ENCODE measurements at regions not wholly inside any gene's neighbourhood (a gene's known extent, or its start where the extent isn't known, plus 50 kb on each side); places are given as distances from the start of the nearest gene placed in this dataset.
"Not testable (repeated sequence)": the region's sequence is repeated elsewhere in the genome, so short reads cannot be mapped to it uniquely, and the experiment has no call there.

DNA sequence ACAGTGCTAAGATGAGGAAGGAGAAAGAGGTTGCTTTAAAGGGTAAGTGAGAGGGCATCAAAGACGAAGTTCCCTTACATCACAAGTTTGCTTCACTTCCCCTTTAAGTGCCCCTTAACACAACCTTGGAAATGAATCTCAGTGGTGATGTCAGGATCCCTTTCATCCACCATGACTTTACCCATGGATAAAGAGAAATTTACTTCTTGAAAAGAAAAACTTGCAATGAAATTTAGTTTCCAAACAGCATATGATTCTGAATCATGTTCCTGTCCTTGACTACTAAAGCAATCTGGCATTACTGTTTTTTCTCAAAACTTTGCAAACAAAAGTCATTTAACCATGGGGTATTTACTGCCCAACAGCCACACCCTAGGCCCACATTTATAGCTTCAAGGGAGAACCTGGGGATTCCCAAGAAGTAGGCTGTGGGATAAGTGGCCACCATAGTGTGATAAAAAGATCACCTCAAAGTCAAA, 135.9 kb downstream of the ITGB8 start:
- DNase-seq = no peak

DNA sequence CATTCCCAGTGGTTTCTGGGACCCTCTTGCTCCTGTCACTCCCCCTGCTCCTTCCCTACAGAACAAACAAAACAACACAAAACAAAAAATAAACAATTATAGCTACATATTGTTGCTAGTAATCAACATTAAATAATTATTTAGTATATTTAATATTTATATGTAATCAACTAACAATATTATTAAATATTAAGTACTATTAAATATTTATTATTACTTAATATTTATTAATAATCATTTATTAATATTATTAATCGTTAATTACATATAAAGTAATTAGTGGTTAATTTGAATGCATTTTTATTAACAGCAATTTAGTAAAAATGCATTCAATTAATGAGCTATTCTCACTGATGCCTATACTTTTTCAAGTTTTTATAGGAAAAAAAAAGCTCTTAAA, 139.4 kb downstream of the ITGB8 start:
- DNase-seq = no peak

DNA sequence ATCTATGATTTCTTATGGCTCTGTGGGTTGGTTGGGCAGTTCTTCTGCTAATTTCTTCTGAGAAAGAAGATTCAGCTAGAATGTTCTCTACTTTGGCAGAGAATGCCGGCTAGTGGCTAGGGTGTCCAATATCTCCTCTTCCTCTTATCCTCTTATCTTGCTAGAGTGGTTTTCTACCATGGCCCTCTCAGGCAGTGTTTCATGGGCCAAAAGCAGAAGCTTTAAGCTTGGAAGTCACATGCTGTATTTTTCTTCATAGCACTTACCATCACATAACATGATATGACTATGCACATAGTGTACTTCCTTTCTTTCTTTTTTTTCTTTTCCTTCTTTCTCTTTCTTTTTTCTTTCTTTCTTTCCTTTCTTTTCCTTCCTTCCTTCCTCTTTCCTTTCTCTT, 140.0 kb downstream of the ITGB8 start:
- DNase-seq = no peak

DNA sequence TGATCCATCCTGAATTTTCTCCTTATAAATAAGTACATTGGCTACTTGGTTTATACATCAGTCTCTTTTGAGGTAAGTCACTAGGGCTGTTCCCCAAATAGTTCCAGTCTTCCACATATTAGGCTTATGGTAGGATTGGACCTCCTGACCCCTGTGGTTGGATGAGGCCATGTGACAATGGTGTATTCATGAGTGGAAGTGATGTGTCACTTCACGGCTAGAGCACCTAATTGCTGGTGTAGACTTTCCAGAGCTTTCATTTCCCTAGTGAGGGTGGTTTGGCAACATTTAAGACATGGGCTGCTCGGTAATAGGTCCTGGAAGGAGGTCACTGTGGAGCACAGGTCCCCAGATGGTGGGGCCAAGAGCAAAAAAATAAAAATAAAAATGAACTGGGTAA, 141.2 kb upstream of the ABCB5 start:
- no peak for DNase-seq

DNA sequence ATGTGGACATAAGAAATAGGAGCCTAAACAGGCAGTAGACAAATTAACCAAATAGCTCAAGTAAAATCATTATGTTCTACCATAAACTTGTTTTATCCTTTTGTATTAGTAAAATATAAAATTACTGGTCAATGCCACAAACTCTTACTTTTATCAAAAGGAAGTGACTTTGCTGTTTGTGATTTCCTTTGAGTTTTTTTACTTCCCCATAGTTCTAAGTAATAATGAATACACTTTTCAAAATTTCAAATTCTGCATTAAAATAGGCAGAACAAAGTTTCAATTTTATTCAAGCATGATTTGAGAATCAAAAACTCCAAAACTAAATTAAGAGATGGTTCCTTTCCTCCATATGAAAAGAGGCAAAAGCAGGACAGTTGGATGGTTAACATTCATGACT, 139.7 kb upstream of the ABCB5 start:
- DNase-seq = no peak

DNA sequence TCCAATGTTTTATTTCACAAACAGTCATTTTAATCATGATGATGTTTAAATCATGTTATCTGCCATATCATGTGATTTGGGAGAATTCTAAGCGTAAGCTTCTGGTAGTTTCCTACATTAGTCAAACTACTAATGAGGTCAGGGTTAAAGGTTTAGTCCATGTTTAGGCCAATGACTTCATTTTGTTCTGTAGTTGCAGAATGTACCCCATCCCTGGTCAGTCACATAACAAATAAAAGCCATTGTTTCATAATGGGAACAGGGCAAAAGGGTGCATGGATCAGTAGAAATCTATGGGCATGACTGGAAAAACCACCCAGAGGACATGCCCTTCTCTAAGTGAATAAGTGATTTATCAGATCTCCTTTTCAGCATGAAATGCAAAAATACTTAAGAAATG, 138.4 kb upstream of the ABCB5 start:
- no peak for DNase-seq

DNA sequence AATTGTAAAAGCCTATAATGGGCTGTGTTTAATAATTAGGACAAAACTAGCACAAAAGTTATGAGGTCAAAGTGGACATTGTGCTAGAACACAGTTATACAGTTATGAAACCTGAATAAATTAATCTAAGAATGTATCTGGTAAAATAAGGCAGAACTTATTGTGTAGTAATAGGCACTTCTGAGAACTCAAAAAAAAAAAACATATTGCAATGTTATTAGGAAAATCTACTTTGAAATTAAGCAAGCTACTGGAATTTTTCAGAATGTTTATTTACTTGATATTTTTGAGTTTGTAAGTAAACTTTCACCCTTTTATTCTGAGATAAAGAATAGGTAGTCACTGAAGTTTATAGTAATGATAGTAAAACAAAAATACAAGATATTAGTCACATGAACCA, 135.8 kb upstream of the ABCB5 start:
- DNase-seq = no peak

DNA sequence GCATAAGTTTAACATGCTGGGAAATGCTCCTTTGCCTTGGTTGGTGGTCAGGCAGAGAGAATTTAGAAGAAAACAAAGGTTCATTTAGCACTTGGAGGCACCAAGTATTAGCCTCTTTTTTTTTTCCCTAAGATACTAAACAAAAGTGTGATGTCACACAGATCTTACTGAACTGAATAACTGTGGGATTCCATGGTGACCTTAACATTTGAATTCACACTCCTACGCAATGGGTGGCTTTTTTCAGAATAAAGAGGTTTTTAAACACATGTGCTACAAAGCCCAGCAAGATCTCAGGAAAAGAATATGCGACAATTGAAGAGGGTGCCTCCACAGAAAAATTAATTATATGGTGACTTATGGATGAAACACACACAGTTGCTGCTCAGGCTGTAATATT, 133.4 kb upstream of the ABCB5 start:
- no peak for DNase-seq

DNA sequence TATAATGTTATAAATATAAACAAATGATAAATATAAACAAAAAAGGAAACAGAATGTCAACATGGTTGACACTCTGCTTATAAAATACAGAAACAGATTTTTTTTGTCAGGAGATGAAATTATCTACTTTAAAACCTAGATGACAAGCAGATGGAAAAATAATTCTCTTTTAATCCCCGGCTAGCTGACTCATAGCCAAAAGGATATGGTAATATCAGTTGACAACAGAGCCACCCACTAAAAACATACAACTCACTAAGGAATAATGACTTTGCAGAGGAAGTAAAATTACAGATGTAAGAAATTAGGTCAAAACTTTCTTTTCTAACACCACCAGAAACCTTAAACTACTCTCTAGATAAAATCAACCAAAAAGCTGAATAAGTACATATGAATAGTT, 131.1 kb upstream of the ABCB5 start:
- DNase-seq = no peak

DNA sequence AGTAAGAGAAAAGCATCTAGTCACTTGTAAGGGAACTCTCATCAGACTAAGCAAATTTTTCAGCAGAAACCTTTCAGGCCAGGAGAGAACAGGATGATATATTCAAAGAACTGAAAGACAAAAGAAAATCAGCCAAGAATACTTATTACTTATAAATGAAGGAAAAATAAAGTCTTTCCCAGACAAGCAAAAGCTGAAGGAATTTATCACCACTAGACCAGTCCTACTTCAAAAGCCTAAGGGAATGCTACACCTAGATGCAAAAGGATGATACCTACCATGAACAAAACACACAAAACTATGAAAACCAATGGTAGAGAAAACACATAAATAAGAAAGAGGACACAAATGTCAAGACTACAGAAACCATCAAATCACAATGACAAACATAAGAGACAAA, 126.6 kb upstream of the ABCB5 start:
- no peak for DNase-seq

DNA sequence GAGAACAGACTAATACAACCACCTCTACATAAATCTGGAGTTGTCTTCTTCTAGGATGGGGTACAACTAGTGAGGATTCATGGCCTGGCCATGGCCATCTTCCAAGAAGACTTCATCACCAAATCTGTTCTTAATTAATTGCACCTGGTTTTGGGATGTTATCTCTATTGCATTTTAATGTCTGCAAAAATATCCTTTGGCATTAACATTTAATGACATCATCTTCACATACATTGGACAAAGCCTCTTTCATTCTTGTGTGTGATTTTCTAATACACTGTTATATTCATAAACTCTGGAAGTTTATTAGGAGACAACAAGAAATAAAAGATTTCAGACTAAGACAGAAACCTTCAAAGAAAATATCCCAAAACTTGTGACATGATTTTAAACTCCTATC, 124.2 kb upstream of the ABCB5 start:
- no peak for DNase-seq

DNA sequence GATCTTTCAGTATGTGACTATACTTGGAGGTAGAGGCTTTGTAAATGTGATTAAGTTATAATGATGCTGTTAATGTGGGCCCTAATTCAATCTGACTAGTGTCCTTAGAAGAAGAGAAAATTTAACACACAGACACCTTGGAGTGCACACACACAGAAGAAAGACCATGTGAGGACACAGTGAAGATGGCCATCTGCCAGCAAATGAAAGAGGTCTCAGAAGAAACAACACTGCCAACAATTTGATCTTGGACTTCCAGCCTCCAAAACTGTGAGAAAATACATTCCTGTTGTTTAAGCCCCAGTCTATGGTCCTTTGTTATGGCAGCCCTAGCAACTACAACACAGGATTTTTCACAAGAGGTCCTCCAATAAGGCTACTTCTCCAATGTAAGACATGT, 120.9 kb upstream of the ABCB5 start:
- no peak for DNase-seq

DNA sequence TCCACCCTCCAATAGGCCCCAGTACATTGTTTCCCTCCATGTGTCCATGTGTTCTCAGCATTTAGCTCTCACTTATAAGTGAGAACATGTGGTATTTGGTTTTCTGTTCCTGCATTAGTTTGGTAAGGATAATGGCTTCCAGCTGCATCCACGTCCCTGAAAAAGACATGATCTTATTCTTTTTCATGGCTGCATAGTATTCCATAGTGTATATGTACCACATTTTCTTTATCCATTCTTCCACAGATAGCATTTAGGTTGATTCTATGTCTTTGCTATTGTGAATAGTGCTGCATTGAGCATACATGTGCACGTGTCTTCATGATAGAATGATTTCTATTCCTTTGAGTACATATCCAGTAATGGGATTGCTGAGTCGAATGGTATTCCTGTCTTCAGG, 114.0 kb upstream of the ABCB5 start:
- not testable (repeated sequence) for DNase-seq

DNA sequence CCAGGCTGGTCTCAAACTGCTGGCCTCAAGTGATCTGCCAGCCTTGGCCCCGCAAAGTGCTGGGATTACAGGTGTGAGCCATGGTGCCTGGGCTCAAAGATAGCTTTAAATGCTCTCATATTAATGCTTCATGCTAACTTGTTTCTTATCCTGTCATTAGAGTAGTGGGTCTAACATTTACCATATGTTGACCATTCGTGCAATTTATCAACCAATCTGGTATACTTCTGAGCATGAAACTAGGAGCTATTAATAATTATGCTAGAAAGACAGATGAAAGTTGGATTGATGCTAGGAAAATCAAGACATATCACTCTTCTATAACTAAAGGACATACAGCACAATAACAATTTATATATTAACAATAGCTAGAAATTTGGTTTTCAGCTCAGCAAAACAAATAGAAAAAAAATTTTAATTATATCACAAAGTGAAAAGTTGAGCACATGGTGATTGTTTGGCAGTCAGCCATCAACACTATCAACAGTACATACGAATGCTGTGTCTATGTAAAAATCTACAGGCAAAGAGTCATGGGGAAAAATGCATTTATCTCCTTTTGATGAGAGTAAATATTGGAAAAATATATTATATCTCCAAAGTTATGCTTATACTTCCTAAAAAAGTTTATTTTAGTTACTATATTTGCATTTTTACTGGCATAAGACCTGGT, 112.1 kb upstream of the ABCB5 start:
- no peak for DNase-seq

DNA sequence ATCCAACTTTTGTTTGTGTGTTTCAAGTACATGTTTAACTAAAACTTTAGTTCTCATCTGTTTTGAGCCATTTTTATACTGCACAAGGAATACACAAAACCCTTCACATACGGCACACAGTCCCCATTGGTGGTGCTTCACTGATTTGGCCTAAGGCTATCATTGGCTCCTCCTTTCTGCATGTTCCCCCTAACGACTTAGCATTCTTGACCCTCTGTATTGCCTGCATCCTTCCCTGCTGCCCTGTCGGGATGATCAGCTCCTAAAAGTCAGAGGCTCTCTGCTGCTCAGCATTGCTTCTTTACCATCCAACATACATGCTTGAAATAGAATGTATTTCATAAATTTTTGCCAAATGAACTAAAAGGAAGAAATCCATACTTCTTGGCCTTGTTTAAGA, 111.4 kb upstream of the ABCB5 start:
- no peak for DNase-seq

DNA sequence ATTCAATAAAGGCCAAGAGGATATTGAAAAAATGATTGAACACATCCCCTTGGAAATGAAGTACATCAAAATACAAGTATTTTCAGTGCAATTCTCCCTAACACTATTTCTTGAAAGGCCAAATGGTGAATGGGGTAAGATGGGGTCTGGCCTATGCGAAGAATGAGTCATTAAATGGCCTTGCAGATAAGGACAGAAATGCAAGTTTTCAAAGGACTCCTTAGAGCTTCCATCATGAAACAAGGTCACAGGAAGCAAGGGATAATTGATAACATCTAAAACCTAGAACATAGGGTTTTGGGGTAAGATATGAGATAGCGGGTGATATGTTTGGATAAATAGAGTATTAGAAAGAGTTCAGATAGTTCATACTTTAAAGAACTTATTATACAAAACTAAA, 109.3 kb upstream of the ABCB5 start:
- DNase-seq = no peak

DNA sequence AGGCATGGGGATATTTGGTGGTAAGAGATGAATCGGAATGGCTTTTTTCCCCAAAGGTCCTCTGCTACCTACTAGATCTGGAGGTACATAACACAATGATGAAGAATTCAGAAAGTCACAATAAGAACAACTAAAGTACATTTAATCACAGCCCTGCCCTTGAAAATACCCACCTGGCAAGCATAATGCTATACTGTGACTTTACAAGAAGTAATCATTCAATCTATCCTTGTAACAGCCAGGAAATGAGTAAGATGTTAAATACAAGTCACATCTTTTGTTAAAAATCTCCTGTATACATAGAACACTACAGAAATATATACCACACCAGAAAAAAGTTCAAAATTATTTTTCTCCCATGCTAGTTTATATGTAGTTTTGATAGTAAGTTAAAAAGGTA, 108.3 kb upstream of the ABCB5 start:
- DNase-seq = no peak

DNA sequence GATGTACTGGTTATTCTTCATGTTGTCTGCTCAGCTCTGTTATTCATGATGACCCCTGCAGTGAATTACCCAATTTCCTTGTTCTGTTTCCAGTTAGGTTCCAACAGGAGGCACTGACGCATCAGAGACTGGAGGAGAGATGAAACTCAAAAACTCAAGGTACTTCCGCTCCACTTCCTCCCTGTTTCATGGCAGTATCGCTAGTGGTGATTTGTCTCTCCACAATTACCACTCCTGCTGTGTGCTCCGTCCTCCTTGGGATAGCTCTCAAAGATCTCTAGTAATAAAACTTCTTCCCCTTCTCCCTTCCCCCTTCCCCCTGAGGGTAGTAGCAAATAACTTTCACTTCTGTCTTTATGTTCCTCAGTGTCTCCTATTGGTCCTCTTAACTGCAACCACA, 107.4 kb upstream of the ABCB5 start:
- DNase-seq = no peak

DNA sequence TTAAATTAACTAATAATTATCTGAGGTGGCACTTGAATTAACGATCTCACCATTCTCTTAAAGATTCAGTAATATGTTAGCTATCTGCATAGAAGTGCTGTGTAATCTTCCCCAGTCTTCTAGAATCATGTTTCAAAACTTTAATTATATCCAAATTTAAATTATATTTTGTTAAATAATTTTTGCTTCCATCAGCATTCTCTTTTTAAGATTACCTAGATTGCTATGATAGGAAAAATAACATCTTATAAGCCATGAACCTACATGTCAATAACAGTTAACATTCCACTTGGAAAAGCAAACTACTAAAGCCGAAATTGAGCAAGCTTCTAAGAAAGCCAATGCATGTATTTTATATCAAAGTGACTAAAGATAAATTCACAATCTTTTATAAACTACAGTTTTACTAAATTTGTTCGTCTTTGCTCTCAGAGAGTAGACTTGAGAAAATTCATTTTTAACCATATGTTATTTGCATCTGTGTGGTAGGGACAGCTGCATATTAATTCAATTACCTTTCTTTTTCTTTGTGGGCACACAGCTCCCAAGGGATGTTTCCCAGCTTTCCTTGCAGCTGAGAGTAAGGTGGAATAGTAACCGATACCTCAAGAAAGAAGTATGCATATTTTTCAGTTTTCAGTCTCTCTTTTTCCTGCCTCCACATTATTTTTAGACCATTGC, 105.4 kb upstream of the ABCB5 start:
- no peak for DNase-seq

DNA sequence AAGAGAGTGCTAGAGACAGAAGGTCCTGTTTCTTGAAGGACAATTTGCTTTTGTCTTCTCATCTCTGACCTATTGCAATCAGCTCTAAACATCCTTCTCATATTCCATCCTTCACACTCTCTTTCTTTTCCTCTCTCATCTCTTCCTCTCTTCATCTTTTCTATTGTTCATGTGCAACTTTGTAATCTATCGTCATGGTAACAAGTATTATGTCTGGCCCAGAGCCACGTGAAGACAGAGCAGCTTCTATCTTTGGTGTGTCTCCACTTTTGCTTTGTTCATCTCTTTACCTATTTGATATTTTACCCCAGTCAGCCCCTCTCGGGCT, 104.9 kb upstream of the ABCB5 start:
- DNase-seq = no peak

DNA sequence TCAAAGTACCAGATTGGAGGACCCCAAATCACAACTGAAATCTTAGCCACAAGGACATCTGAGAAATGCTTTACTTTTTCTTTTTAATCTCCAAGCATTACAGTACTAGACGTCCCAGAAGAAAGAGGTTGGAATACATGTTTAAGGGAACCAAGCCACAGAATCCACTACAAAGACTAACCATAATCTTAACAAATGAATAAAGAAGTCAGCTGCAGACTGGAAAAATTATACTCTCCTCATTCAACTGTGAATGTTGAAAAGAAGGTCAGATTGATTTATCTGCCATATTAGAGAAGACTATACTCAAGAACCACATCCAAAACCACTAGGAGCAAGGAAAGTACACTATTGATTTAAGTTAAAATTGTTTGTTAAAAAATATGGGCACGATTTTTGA, 102.1 kb upstream of the ABCB5 start:
- no peak for DNase-seq

DNA sequence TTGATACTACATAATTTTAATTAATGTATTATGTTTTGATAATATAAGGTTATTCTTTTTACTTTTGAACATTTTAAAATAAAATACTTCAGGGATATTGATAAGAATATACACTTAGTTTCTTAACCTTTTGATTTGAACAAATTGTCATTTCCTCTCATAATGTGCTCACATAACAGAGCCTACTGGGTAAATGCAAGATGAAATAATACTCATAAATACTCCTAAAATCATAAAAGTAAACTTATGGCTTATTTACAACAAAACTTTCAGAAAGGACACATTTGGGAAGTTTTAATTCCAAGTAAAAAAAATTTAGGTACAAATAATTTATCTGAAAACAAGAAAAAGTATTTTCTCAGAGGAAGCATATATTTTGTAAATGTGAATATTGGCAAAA, 101.6 kb upstream of the ABCB5 start:
- DNase-seq = no peak

DNA sequence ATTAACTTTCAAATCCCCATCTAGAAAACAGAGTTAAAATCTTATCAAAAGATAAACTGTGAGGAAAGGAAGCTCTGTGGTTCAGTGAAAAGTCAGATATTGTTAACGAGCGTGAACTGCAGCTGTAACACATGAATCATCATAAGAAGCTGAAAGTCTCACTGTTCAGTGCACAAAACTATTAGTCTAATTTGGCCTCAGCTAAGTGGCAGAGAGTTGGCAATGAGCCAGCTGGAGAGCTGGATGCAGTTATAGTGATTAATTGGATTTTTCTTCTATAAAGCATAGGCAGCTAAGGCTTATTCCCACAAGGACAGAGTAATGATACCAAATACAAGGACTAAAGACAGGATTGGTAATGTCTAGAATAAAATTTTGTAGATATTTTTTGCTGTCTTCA, 101.1 kb upstream of the ABCB5 start:
- peak; percentile 93 for DNase-seq

DNA sequence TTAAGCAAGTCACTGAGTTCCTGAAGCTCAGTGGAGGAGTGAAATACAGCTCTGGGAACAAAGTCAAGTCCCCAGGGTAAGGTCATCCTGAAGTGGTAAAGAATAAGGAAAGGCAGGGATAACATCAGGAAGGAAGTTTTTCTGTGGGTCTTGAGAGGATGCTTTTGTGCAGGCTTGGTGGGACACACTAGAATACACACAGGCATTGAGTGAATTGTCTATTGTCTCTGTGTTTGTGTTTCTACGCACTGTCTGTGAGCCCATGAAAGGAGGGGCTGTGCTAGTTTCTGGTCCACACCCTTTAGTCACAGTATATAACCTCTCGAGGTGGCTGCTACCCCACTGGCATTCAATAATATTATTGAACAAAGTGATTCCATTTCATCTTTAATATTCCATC, 95.8 kb upstream of the ABCB5 start:
- DNase-seq = no peak

DNA sequence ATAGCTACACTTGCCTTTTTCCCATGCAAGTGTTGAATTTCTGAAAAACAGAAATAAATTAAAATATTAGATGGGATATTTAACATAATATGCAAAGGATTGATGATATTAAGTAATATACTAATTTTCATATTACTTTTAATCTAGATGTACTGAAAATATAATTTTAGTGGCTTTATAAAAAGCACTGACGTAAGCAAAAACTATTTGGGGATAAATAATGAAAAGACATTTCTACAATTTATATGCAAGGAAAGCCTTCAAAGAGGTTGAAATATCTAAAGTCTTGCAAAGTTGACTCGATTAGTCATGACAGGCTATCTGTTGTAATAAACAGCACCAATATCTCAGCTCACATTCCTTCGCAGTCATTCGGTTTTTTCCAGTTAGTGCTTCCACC, 94.9 kb upstream of the ABCB5 start:
- DNase-seq = no peak
